PC-3 (cell line): ENCODE measurements at regions not wholly inside any gene's neighbourhood (a gene's known extent, or its start where the extent isn't known, plus 50 kb on each side); places are given as distances from the start of the nearest gene placed in this dataset.

ENCODE experiments used
- ATAC-seq: fragments of 200-7000 bp; cut with Tn5 transposase; 2 replicates; pipeline ENCODE4 v1.9.1; 2020; ENCODE audit warnings: mild to moderate bottlenecking, moderate library complexity
- BruUV-seq: library from RNA; stranded (reverse); fragments of 400-500 nt; replicated peaks from 2 replicates; lab custom pipeline; 2021; lab: Mats Ljungman, UMichigan
- CTCF ChIA-PET: fragments of 300-600 bp; sonication (Branson Sonifier 250); formaldehyde crosslinking; loops from one replicate; lab custom pipeline; 2022; ENCODE audit warnings: antibody characterized with exemption; lab: Charles Lee
- POLR2A ChIA-PET: fragments of 300-600 bp; sonication (Branson Sonifier 250); formaldehyde crosslinking; loops from one replicate; lab custom pipeline; 2022; ENCODE audit warnings: antibody characterized with exemption; ENCODE audit not compliant: unreplicated experiment; lab: Charles Lee
- DNase-seq: peaks from one replicate; pipeline ENCODE4 v3.0.0-alpha.2; 2015
- H2AFZ ChIP-seq: fragments of 300-600 bp; sonication (generic); 2 replicates; pipeline ENCODE4 v1.6.0; 2016; ENCODE audit warnings: antibody characterized with exemption, low read length
- H3F3A ChIP-seq: fragments of 300-600 bp; sonication (generic); one replicate; pipeline ENCODE4 v1.6.0; 2017; ENCODE audit warnings: antibody characterized with exemption, low read length, control low read depth, mild to moderate bottlenecking; ENCODE audit not compliant: unreplicated experiment
- H3K27ac ChIP-seq: fragments of 300-600 bp; sonication (generic); 2 replicates; pipeline ENCODE4 v1.5.1; 2016; ENCODE audit warnings: mild to moderate bottlenecking, low read length
- H3K27me3 ChIP-seq: fragments of 300-600 bp; sonication (generic); 2 replicates; pipeline ENCODE4 v1.6.1; 2016; ENCODE audit warnings: low read length, mixed read lengths
- H3K36me3 ChIP-seq: fragments of 300-600 bp; sonication (generic); 2 replicates; pipeline ENCODE4 v1.6.1; 2016; ENCODE audit warnings: low read depth, mixed run types, low read length, mixed read lengths
- H3K4me1 ChIP-seq: fragments of 300-600 bp; sonication (generic); 2 replicates; pipeline ENCODE4 v1.5.1; 2016; ENCODE audit warnings: low read length; ENCODE audit not compliant: insufficient read depth
- H3K4me2 ChIP-seq: fragments of 300-600 bp; sonication (generic); 2 replicates; pipeline ENCODE4 v1.6.0; 2016; ENCODE audit warnings: low read length
- H3K4me3 ChIP-seq: fragments of 300-600 bp; sonication (generic); 2 replicates; pipeline ENCODE4 v1.5.1; 2016; ENCODE audit warnings: mild to moderate bottlenecking, low read length, mixed read lengths
- H3K79me2 ChIP-seq: fragments of 300-600 bp; sonication (generic); 2 replicates; pipeline ENCODE4 v1.6.1; 2017; ENCODE audit warnings: low read length, mixed read lengths
- H3K9ac ChIP-seq: fragments of 300-600 bp; sonication (generic); 2 replicates; pipeline ENCODE4 v1.6.0; 2016; ENCODE audit warnings: mild to moderate bottlenecking, low read length
- H3K9me2 ChIP-seq: fragments of 300-600 bp; sonication (generic); replicated peaks from 2 replicates; pipeline ENCODE4 v1.6.1; 2016; ENCODE audit warnings: mixed run types, low read length, mixed read lengths
- H3K9me3 ChIP-seq: fragments of 300-600 bp; sonication (generic); 2 replicates; pipeline ENCODE4 v1.6.1; 2016; ENCODE audit warnings: low read length, mixed read lengths
- H4K20me1 ChIP-seq: fragments of 300-600 bp; sonication (generic); 2 replicates; pipeline ENCODE4 v1.6.1; 2016; ENCODE audit warnings: low read length, mixed read lengths
- CTCF ChIP-seq: fragments of 300-600 bp; sonication (generic); conservative IDR thresholded peaks from 2 replicates; pipeline ENCODE4 v1.5.1; 2017; ENCODE audit warnings: antibody characterized with exemption, low read depth, mild to moderate bottlenecking, low read length
- EZH2 ChIP-seq: fragments of 300-600 bp; sonication (generic); IDR thresholded peaks from one replicate; pipeline ENCODE4 v1.6.1; 2017; ENCODE audit warnings: antibody characterized with exemption, mild to moderate bottlenecking, low read length; ENCODE audit not compliant: unreplicated experiment
- EZH2phosphoT487 ChIP-seq: fragments of 300-600 bp; sonication (generic); IDR thresholded peaks from 2 replicates; pipeline ENCODE4 v1.6.1; 2018; ENCODE audit warnings: mild to moderate bottlenecking, antibody characterized with exemption, low read length, borderline replicate concordance
- intact Hi-C: fragments of 100-400 bp; cut with micrococcal nuclease; formaldehyde crosslinking; loops from 2 replicates; pipeline ENCODE4 v1.9.0; 2023

- Histone ChIP-seq H3K4me1 (peaks cover 12% of the 10 kb centered on the region), H3K79me2 (no peaks in the 10 kb centered on the region), H3K9me2 (no peaks in the 10 kb centered on the region), H3K27me3 (no peaks in the 10 kb centered on the region), H3K4me2 (no peak overlapping the region), H3K9ac (no peak overlapping the region), H3K27ac (no peak overlapping the region), H3F3A (no peaks in the 10 kb centered on the region), H4K20me1 (no peaks in the 10 kb centered on the region), H3K4me3 (no peak overlapping the region), H3K36me3 (no peaks in the 10 kb centered on the region), H3K9me3 (no peaks in the 10 kb centered on the region), H2AFZ (no peak overlapping the region)
- intact Hi-C loops: loop anchor here (10.0 kb wide), 1 partner anchor 149 kb away; no protein-coding TSS in a partner anchor
- ChIA-PET POLR2A (no interaction called here), CTCF (no interaction called here)
- DNase-seq (peak; percentile 6), ATAC-seq (no peak)
- no TSS peak for BruUV-seq
- TF ChIP-seq EZH2phosphoT487: no peak
- no peak for TF ChIP-seq CTCF
- TF ChIP-seq EZH2: no peak
Measured at GRCh38 chr11:38543311-38543710, 1945.3 kb upstream of the RAG2 start.

- ATAC-seq: no peak
- Histone ChIP-seq H3F3A (no peaks in the 10 kb centered on the region), H3K27ac (no peak overlapping the region), H4K20me1 (no peaks in the 10 kb centered on the region), H3K27me3 (no peaks in the 10 kb centered on the region), H3K9ac (no peak overlapping the region), H3K4me2 (no peak overlapping the region), H3K9me2 (no peaks in the 10 kb centered on the region), H3K4me3 (no peak overlapping the region), H2AFZ (no peak overlapping the region), H3K4me1 (no peaks in the 10 kb centered on the region), H3K9me3 (no peaks in the 10 kb centered on the region), H3K36me3 (no peaks in the 10 kb centered on the region), H3K79me2 (no peaks in the 10 kb centered on the region)
- DNase-seq: no peak
- ChIA-PET POLR2A (no interaction called here), CTCF (no interaction called here)
- BruUV-seq: no TSS peak
- intact Hi-C loops: no loop called here
- TF ChIP-seq EZH2phosphoT487 (no peak), CTCF (no peak), EZH2 (no peak)
Measured at GRCh38 chr11:38538866-38539680, 1941.0 kb upstream of the RAG2 start.

GRCh38 chr11:38530226-38530625 is 1932.2 kb upstream of the RAG2 start:
- no peaks in the 10 kb centered on the region for H3K79me2 ChIP-seq
- H3K36me3 ChIP-seq: no peaks in the 10 kb centered on the region
- no peak overlapping the region for H3K4me3 ChIP-seq
- intact Hi-C loops: no loop called here
- no peaks in the 10 kb centered on the region for H3K4me1 ChIP-seq
- TF ChIP-seq EZH2phosphoT487 (no peak), CTCF (no peak), EZH2 (no peak)
- no peak overlapping the region for H3K4me2 ChIP-seq
- CTCF ChIA-PET: no interaction called here
- no peaks in the 10 kb centered on the region for H3K27me3 ChIP-seq
- no peaks in the 10 kb centered on the region for H3K9me3 ChIP-seq
- ATAC-seq: peak; percentile 49; the same call in 1 of the 2 replicates
- no peak overlapping the region for H3K27ac ChIP-seq
- no peak overlapping the region for H3K9ac ChIP-seq
- no peaks in the 10 kb centered on the region for H4K20me1 ChIP-seq
- H3K9me2 ChIP-seq: no peaks in the 10 kb centered on the region
- POLR2A ChIA-PET: no interaction called here
- BruUV-seq: no TSS peak
- H2AFZ ChIP-seq: no peak overlapping the region
- DNase-seq: peak; percentile 66
- no peaks in the 10 kb centered on the region for H3F3A ChIP-seq
